Thyroid gland (tissue), 4 donors: ENCODE measurements at regions not wholly inside any gene's neighbourhood (a gene's known extent, or its start where the extent isn't known, plus 50 kb on each side); places are given as distances from the start of the nearest gene placed in this dataset.

Source experiments
- DNase-seq, 2 donors: peaks; one replicate each; pipeline ENCODE4 v3.0.0-alpha.2; 2019
- H3K27ac ChIP-seq, 3 donors: fragments of 200-600 bp; sonication (generic); 1 replicate in 2 of 3; 2 replicates in 1 of 3; pipeline ENCODE4 v1.5.1; 2016 to 2019; ENCODE audit warnings: mild to moderate bottlenecking in 1 of 3, moderate library complexity in 1 of 3
- H3K27me3 ChIP-seq: fragments of 200-600 bp; sonication (generic); one replicate; pipeline ENCODE4 v1.5.1; 2019
- H3K36me3 ChIP-seq, 2 donors: fragments of 200-600 bp; sonication (generic); one replicate each; pipeline ENCODE4 v1.5.1; 2016 to 2019
- H3K4me1 ChIP-seq, 2 donors: fragments of 200-600 bp; sonication (generic); one replicate each; pipeline ENCODE4 v1.5.1; 2017 to 2019
- H3K4me3 ChIP-seq, 3 donors: fragments of 200-600 bp; sonication (generic); replicated peaks in 1 of 3; 1 replicate in 2 of 3; 2 replicates in 1 of 3; pipeline ENCODE4 v1.5.1; 2016; ENCODE audit warnings: mild to moderate bottlenecking in 1 of 3
- H3K9me3 ChIP-seq: fragments of 200-600 bp; sonication (generic); one replicate; pipeline ENCODE4 v1.5.1; 2017
- POLR2A ChIP-seq, 2 donors: fragments of 450-650 bp; IDR thresholded peaks; one replicate each; pipeline ENCODE4 v1.6.1; 2017; ENCODE audit warnings: antibody characterized with exemption in 2 of 2, mild to moderate bottlenecking in 2 of 2, moderate library complexity in 1 of 2
- WGBS, 2 donors: methylation state at CpG; one replicate each; pipeline ENCODE4 v1.1.5; 2017; 5-methylcytosine and 5-hydroxymethylcytosine counted together
- intact Hi-C: fragments of 100-400 bp; cut with DNase I; formaldehyde crosslinking; loops from one replicate; pipeline ENCODE4 v1.15.1; 2023
- TF ChIP-seq, protein P1 (sequence below), 6 experiments: fragments of 200-600 bp in 3 of 6; fragments of 450-650 bp in 3 of 6; sonication (generic) in 3 of 6; IDR thresholded peaks; one replicate each; pipeline ENCODE4 v1.5.1; 2016 to 2019; ENCODE audit warnings: antibody characterized with exemption in 6 of 6, mild to moderate bottlenecking in 2 of 6, inconsistent platforms in 1 of 6, moderate library complexity in 1 of 6

DNA sequence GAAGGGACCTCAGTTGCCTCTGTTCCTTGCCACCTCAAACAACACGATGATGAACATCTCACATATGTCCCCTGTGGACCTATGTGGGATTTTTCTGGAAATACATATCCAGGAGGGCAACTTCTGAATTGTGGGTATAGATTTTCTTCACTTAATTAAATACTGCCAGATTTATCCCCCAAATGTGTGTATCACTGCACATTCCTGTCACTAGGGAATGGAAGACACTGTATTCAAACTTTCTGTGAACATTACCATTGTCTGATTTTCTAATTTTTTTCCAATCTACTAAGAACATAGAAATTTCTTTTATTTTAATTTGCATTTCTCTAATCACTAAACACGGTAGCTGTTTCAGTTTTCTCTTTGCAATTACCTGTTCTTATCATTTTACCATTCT is 102.0 kb upstream of the MRPS22 start:
- intact Hi-C loops = no loop called here

DNA sequence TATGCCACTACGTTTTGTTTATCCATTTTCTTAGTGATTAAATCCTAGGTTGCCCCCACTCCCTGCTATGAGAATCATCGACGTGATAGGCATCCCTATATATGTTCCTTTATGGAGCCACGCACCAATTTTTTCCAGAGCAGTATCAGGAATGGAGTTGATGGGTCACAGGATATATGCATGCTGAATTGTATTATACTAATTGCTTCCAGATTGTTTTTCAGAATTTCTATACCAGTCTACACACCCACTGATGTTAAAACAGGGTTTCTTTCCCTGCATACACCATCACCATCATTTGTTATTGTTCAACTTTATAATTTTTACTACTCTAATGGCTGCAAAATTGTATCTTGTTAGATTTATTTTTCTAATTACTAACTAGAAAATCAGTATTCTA is 100.1 kb upstream of the MRPS22 start:
- TF ChIP-seq, protein P1, sequence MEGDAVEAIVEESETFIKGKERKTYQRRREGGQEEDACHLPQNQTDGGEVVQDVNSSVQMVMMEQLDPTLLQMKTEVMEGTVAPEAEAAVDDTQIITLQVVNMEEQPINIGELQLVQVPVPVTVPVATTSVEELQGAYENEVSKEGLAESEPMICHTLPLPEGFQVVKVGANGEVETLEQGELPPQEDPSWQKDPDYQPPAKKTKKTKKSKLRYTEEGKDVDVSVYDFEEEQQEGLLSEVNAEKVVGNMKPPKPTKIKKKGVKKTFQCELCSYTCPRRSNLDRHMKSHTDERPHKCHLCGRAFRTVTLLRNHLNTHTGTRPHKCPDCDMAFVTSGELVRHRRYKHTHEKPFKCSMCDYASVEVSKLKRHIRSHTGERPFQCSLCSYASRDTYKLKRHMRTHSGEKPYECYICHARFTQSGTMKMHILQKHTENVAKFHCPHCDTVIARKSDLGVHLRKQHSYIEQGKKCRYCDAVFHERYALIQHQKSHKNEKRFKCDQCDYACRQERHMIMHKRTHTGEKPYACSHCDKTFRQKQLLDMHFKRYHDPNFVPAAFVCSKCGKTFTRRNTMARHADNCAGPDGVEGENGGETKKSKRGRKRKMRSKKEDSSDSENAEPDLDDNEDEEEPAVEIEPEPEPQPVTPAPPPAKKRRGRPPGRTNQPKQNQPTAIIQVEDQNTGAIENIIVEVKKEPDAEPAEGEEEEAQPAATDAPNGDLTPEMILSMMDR (IDR thresholded peaks at IDR 0.05) = no peak
- TF ChIP-seq POLR2A (IDR thresholded peaks at IDR 0.05) = no peak
- H3K9me3 ChIP-seq = no peaks in the 10 kb centered on the region
- H3K4me1 ChIP-seq = no peaks in the 10 kb centered on the region
- no peak for DNase-seq
- no peak overlapping the region for H3K27ac ChIP-seq
- no peaks in the 10 kb centered on the region for H3K36me3 ChIP-seq
- intact Hi-C loops = no loop called here
- no peaks in the 10 kb centered on the region for H3K27me3 ChIP-seq
- WGBS, 2 donors = 81 to 86% methylated on average over 4 of the region's 4 CpGs
- no peak overlapping the region for H3K4me3 ChIP-seq

More for the DNA sequence above, 102.0 kb upstream of the MRPS22 start:
- Histone ChIP-seq H3K4me1 (no peaks in the 10 kb centered on the region), H3K27ac (no peak overlapping the region), H3K9me3 (no peaks in the 10 kb centered on the region), H3K36me3 (no peaks in the 10 kb centered on the region), H3K27me3 (no peaks in the 10 kb centered on the region), H3K4me3 (no peak overlapping the region)
- TF ChIP-seq POLR2A (IDR thresholded peaks at IDR 0.05) = no peak
- TF ChIP-seq, protein P1 (IDR thresholded peaks at IDR 0.05) = no peak
- DNase-seq = no peak
- 86 to 96% methylated on average over 2 of the region's 2 CpGs for WGBS, 2 donors

GRCh38 chr3:139248593-139249255 is 95.1 kb upstream of the MRPS22 start:
- Histone ChIP-seq H3K4me3 (no peak overlapping the region), H3K9me3 (no peaks in the 10 kb centered on the region), H3K27ac (no peak overlapping the region), H3K27me3 (no peaks in the 10 kb centered on the region), H3K4me1 (no peaks in the 10 kb centered on the region), H3K36me3 (no peaks in the 10 kb centered on the region)
- intact Hi-C loops = no loop called here
- TF ChIP-seq, protein P1 (IDR thresholded peaks at IDR 0.05) = no peak
- TF ChIP-seq POLR2A (IDR thresholded peaks at IDR 0.05) = no peak
- WGBS, 2 donors = 69 to 80% methylated on average over 4 of the region's 4 CpGs
- no peak for DNase-seq

- 79 to 81% methylated on average over 4 of the region's 4 CpGs for WGBS, 2 donors
- no peak for DNase-seq
Measured at GRCh38 chr3:139251529-139251928, 92.3 kb upstream of the MRPS22 start.

DNA sequence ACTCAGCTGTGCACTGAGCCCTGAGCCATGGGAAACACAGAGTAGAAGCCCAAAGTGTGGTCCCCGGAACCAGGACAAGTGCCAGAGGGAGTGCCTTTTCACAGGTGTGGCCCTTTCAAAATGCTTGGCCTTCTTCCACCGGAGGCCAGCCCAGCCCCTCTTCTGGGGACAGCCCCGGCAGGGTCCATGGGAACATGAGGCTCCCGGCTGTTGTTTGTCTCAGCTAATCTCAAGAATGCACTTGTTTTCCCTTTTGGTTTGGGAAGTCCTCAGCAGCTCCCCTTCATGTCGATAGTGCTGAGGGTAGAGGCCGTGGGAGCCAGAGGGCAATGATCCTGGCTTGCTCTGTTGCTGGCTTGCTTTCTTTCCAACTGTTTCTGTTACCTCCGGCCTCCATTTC is 91.1 kb upstream of the MRPS22 start:
- 65 to 66% methylated on average over 7 of the region's 7 CpGs for WGBS, 2 donors
- intact Hi-C loops = no loop called here
- DNase-seq = no peak
- no peaks in the 10 kb centered on the region for H3K4me1 ChIP-seq
- no peaks in the 10 kb centered on the region for H3K9me3 ChIP-seq
- no peaks in the 10 kb centered on the region for H3K27me3 ChIP-seq
- H3K4me3 ChIP-seq = no peak overlapping the region
- TF ChIP-seq, protein P1 (IDR thresholded peaks at IDR 0.05) = no peak
- TF ChIP-seq POLR2A (IDR thresholded peaks at IDR 0.05) = no peak
- H3K27ac ChIP-seq = no peak overlapping the region
- no peaks in the 10 kb centered on the region for H3K36me3 ChIP-seq

More at GRCh38 chr3:139251529-139251928, 92.3 kb upstream of the MRPS22 start:
- no peaks in the 10 kb centered on the region for H3K27me3 ChIP-seq
- no peak overlapping the region for H3K27ac ChIP-seq
- intact Hi-C loops = no loop called here
- H3K9me3 ChIP-seq = no peaks in the 10 kb centered on the region
- H3K4me3 ChIP-seq = no peak overlapping the region
- TF ChIP-seq POLR2A (IDR thresholded peaks at IDR 0.05) = no peak
- TF ChIP-seq, protein P1 (IDR thresholded peaks at IDR 0.05) = no peak
- no peaks in the 10 kb centered on the region for H3K36me3 ChIP-seq
- no peaks in the 10 kb centered on the region for H3K4me1 ChIP-seq
